Activated CD4-positive, alpha-beta T cell treated with anti-CD3 and anti-CD28 coated beads, Interleukin-2, amount 50 U/mL, for 1 hour (primary cell): ENCODE measurements at regions not wholly inside any gene's neighbourhood (a gene's known extent, or its start where the extent isn't known, plus 50 kb on each side); places are given as distances from the start of the nearest gene placed in this dataset.

Experiments
- DNase-seq: peaks from one replicate; pipeline ENCODE4 v3.0.0-alpha.2; 2020

DNA sequence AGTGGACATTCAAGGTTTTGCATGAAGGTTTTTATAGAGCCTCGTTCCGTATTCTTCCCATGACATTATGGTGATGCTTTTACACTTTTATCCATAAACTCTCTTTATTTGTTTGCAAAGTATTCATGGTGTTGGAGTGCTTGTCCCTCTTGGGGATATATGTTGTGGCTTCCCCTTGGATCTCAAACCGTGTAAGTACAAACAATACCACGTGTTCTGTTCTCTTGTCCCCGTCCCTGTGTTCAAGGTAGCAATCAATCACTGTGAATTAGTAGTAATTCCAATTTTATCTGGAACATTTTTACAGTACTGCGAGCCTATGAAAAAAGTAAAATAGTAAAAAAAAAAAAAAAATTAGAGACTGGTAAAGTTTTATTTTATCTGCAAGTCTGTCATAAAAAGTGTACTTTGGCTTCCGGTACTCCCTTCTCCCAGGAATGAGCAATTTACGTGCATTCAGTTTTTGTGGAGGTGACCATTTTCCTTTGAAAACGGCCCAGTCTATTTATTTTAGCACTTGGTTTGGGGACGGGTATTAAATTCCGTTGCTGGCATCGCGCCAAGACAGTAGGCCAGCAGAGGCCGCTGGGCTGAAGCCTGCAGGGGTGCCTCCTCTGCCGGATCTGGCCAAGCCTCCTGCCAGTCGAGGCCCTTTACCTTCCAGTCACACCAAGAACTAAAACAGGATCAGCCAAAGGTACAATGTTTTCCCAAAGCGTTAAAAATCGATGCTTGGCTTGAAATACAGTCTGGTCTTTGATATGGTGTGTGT, 175.7 kb downstream of the SOCS6 start:
- DNase-seq: peak; percentile 11

GRCh38 chr18:70463085-70463484, 174.2 kb downstream of the SOCS6 start:
- no peak for DNase-seq

- DNase-seq: no peak
These were observed 173.2 kb downstream of the SOCS6 start for GRCh38 chr18:70462078-70462439.

DNA sequence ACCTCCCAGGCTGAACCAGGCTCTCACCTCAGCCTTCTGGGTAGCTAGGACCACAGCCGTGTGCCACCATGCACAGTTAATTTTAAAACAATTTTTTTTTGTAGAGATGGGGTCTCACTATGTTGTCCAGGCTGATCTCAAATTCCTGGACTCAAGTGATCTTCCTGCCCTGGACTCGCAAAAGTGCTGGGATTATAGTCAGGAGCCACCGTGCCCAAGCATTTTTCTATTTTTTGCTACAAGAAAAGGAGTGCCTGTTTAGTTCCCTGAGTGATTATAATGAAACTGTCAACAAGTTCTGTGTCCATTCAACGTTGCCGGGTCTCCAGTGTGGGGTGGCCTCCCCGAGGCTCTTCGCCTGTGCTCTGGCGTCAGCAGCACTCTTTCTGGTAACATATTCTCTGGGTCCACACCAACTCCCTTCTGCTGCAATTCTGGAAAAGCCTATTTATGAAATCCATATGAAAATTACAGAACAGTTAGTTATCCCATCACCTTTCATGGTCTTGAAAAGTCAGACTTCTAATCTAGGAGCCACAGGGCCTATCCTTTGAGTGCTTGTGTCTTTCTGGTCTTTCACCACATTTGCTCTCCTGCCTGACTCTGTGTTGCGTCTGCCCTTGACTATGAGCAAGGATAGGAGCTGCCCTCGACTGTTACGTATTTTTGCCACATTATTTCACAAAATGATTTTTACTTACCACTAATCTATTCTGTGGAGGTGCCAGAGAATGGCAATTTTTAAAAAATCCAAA, 172.7 kb downstream of the SOCS6 start:
- DNase-seq: no peak

DNA sequence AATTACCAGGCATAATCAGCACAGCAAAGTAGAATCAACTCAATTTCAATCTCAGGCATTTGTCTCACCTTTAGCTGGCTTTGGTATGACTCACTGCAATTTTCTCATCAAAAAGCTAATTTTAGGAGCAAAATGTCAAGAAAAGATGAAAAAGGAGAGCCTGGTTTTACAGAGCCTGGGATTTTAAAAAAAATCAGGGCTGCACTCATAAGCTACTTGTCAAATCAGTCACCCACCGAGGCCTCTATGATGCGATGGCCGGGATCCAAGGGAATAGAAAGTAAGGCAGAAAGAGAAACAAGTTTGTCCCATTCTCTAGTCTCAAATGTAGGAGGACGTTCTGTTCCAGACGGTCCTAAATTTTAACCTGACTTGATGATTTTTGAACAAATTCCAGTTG, 170.9 kb downstream of the SOCS6 start:
- DNase-seq: no peak

GRCh38 chr18:70459251-70459650, 170.4 kb downstream of the SOCS6 start:
- no peak for DNase-seq

GRCh38 chr18:70457788-70458187, 168.9 kb downstream of the SOCS6 start:
- DNase-seq: no peak

- no peak for DNase-seq
These were observed 168.4 kb downstream of the SOCS6 start for GRCh38 chr18:70457223-70457622.

DNA sequence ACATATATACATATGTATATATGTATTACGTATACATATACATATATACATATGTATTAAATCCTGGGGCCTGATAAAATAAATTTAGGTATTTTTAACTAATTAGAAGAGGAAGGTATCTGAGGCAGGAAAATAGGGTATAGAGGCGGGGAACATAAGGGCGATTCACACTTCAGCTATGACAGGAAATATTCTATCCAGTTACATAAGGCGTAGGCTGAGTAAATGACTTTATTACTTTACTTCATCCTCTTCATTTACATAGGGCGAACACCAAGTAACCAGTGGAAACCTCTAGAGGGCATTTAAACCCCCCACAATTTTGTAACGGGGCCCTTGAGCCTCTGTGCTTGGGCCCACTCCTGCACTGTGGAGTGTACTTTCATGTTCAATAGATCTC, 167.5 kb downstream of the SOCS6 start:
- no peak for DNase-seq

- DNase-seq: no peak
These were observed 166.9 kb downstream of the SOCS6 start for GRCh38 chr18:70455731-70456130.

- peak; percentile 1 for DNase-seq
These were observed 166.0 kb downstream of the SOCS6 start for GRCh38 chr18:70454704-70455322.

- no peak for DNase-seq
These were observed 164.4 kb downstream of the SOCS6 start for GRCh38 chr18:70453058-70453775.

- no peak for DNase-seq
These were observed 163.7 kb downstream of the SOCS6 start for GRCh38 chr18:70452501-70452900.

- DNase-seq: no peak
These were observed 161.8 kb downstream of the SOCS6 start for GRCh38 chr18:70450426-70451253.

GRCh38 chr18:70448588-70448987, 159.7 kb downstream of the SOCS6 start:
- DNase-seq: no peak

DNA sequence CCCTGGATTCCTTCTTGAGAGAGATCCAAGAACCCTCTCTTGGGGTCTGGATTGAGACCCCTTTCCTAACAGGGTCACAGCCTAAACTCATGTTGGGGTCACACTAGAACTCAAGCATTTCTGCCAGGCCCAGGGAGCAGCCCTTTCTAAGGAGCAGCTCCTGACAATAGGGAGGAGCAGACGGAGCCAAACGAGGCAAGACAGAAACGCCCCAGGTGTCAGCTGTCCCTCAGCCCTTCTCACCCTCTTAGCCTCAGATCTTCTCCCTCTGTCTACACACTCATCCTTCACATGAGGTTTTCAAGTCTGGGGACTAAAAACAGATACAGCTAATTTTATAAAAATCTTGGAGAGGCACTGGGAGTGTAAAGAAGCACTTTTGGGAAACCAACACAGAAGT, 157.2 kb downstream of the SOCS6 start:
- DNase-seq: no peak

DNA sequence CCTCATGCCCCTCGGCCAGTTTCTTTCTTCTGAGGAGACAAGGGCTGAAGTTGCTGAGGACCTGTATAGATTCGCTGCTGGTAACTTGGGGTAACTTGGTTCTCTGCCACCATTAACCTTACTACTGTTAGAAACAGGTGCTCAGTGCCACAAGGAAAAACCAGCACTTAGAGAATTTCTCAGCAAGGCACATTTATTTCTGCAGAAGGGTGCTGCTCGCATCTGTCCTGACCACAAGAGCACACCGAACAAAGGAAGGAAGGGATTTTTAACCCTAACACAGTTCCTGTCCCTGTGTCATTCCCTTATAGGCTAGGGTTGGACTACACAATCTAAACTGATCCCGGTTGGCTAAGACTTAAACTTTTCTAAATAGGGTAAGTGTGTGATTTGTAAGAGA, 154.1 kb downstream of the SOCS6 start:
- no peak for DNase-seq

DNA sequence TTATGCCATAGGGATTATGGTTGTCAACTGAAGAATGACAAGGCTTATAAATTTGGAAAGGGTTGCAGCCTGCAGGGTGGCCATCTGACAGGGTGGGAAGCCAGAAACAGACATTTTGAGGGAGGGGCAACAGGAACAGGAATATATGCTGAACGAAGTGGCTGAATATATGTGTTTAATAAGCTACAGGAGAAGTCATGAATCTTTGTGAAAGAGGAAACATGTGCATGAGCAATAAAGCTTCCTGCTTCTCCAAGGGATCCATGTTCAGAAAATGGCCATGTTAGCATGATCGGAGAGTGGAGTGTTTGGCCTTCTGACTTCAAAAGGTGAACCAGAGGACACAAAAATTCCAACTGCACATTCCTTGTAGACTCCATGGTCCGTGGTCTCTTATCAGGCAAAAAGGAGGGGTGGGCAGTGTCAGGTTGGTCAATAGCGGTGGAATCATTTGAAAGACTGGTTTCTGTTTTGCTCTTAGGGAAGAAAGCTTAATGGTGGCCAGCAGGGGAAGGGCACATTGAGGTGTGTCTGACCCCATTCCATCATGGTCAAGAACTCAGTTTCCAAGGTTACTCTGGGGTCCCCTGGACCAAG, 144.1 kb downstream of the SOCS6 start:
- no peak for DNase-seq

GRCh38 chr18:70431203-70431624, 142.4 kb downstream of the SOCS6 start:
- no peak for DNase-seq

DNA sequence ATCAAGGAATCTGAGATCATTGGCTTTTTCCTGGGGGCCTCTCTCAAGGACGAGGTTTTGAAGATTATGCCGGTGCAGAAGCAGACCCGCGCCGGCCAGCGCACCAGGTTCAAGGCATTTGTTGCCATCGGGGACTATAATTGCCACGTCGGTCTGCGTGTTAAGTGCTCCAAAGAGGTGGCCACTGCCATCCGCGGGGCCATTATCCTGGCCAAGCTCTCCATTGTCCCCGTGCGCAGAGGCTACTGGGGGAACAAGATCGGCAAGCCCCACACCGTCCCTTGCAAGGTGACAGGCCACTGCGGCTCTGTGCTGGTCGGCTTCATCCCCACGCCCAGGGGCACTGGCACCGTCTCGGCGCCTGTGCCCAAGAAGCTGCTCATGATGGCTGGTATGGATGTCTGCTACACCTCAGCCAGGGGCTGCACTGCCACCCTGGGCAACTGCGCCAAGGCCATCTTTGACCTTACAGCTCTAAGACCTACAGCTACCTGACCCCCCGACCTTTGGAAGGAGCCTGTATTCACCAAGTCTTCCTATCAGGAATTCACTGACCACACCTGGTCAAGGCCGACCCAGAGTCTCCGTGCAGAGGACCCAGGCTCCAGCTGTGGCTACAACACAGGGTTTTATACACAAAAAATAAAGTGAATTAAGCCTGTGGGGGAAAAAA, 141.8 kb downstream of the SOCS6 start:
- no peak for DNase-seq

GRCh38 chr18:70429847-70430500, 141.1 kb downstream of the SOCS6 start:
- no peak for DNase-seq
